ENCODE measurements at regions not wholly inside any gene's neighbourhood (a gene's known extent, or its start where the extent isn't known, plus 50 kb on each side); places are given as distances from the start of the nearest gene placed in this dataset.
"Not testable (repeated sequence)": the region's sequence is repeated elsewhere in the genome, so short reads cannot be mapped to it uniquely, and the experiment has no call there.

DNA sequence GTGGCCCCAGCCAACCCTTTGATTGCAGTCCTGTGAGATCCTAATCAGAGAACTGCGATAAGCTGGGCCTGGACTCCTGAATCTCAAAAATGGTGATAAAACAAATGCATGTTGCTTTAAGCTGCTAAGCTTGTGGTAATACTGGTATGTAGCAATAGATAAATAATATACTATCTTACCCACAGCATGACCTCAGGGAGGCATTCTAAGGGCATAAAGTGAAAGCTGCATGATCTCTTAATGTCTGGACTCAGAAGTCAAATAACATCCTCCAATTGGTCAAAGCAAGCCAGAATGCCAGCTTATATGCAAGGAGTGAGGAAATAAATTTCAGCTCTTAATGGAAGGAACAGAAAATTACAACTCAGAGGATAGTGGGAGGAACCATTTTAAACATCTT is 246.1 kb downstream of the FSIP2 start:
- Histone ChIP-seq H3K36me3 (no peaks in the 10 kb centered on the region), H3K4me1 (no peaks in the 10 kb centered on the region), H3K9ac (no peak overlapping the region), H4K20me1 (no peaks in the 10 kb centered on the region), H3K9me3 (peaks cover 23% of the 10 kb centered on the region), H3K27ac (no peak overlapping the region), H3K4me2 (no peak overlapping the region), H3K4me3 (no peak overlapping the region), H3K27me3 (no peaks in the 10 kb centered on the region)
- TF ChIP-seq Cebpa-rat (IDR thresholded peaks at IDR 0.05), result no peak

DNA sequence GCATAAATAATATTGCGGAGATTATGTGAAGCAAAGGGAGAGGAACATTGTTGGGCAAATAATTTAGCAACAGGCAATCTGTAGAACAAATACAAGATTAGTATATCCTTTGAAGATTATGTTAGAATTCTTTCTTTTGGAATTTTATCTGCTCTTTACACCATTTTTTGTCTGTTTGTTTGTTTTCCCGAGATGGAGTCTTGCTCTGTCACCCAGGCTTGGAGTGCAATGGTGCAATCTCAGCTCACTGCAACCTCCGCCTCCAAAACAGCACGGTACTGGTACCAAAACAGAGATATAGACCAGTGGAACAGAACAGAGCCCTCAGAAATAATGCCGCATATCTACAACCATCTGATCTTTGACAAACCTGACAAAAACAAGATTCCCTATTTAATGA is 250.3 kb downstream of the FSIP2 start:
- not testable (repeated sequence) for H3K27ac ChIP-seq, H3K4me3 ChIP-seq, H3K36me3 ChIP-seq, H3K4me1 ChIP-seq, H4K20me1 ChIP-seq, H3K27me3 ChIP-seq, H3K4me2 ChIP-seq, H3K9ac ChIP-seq
- H3K9me3 ChIP-seq, result peaks cover 17% of the 10 kb centered on the region

DNA sequence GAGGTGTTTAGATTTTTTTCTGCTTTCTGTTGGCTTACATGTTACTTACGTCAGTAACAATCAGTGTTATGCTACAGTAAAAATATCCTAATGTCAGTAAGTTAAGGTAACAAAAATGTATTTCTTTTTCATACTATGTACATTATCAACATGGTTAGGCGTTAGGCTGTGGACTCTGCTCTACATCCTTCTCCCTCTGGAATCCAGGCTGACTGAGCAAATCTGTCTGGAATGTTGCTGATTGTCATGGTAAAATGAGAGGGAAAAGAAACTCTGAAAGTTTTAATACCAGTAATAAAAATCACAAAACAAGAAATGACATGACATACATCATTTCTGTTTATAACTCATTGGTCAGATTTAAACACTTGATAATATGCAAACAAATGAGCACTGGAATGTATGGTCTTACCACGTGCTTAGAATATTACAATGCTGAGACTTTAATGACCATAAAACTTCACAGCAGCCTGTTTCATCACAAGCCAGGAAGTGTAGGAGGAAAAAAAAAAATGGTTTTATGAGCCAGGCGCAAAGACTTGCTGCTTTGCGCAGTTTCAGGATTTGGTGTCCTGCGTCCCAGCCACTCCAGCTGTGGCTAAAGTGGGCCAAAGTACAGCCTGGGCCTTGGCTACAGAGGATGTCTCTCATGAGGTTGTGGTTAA is 252.4 kb downstream of the FSIP2 start:
- no peak overlapping the region for H3K4me2 ChIP-seq
- no peak overlapping the region for H3K4me3 ChIP-seq
- H3K9ac ChIP-seq, result no peak overlapping the region
- TF ChIP-seq Cebpa-rat (IDR thresholded peaks at IDR 0.05), result no peak
- H3K27me3 ChIP-seq, result no peaks in the 10 kb centered on the region
- H3K36me3 ChIP-seq, result 0 out of 2 replicates have a peak, but pooled peaks cover 7% of the 10 kb centered on the region
- peaks cover 14% of the 10 kb centered on the region for H3K9me3 ChIP-seq
- H4K20me1 ChIP-seq, result no peaks in the 10 kb centered on the region
- no peak overlapping the region for H3K27ac ChIP-seq
- no peaks in the 10 kb centered on the region for H3K4me1 ChIP-seq

DNA sequence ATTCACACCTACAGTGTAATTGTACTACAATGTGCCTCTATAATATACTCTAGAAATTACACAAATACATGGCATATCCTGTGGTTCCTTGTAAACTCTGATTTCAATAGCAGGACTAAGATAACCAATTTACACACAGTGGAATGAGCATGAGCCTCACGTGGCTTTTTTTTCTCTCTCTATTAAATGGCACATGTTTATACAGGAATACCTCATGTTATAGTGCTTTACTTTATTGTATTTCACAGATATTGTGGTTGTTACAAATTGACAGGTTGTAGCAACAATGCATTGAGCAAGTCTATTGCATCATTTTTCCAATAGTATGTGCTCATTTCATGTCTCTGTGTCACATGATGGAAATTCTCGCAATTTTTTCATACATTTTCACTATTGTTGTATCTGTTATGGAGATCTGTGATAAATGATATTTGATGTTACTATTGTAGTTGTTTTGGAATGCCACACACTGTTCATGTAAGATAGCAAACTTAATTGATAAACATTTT is 260.0 kb downstream of the FSIP2 start:
- H3K36me3 ChIP-seq, result no peaks in the 10 kb centered on the region; the same call in 1 of the 2 replicates
- H4K20me1 ChIP-seq, result no peaks in the 10 kb centered on the region
- no peak overlapping the region for H3K4me2 ChIP-seq
- H3K9me3 ChIP-seq, result peaks cover 4% of the 10 kb centered on the region; the same call in 1 of the 2 replicates
- TF ChIP-seq Cebpa-rat (IDR thresholded peaks at IDR 0.05), result no peak
- H3K4me1 ChIP-seq, result no peaks in the 10 kb centered on the region
- no peak overlapping the region for H3K4me3 ChIP-seq
- no peak overlapping the region for H3K9ac ChIP-seq
- no peaks in the 10 kb centered on the region for H3K27me3 ChIP-seq
- no peak overlapping the region for H3K27ac ChIP-seq

DNA sequence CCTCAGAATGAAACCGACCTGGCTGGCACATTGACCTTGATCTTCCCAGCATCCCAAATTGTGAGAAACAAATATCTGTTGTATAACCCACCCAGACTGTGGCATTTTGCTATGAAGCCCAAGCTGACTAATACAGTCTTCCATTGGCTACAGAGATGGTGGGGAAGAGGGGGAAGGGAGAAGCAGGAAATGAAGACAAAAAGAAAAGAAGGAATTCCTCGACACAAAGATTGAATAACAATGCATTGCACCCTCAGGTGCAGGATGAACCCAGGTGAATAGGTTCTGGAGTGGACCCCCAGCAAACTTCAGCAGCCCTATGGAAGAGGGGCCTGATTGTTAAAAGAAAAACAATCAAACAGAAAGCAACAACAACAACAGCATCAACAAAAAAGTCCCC is 270.7 kb downstream of the FSIP2 start:
- H3K27me3 ChIP-seq, result no peaks in the 10 kb centered on the region
- no peaks in the 10 kb centered on the region for H4K20me1 ChIP-seq
- H3K36me3 ChIP-seq, result no peaks in the 10 kb centered on the region
- TF ChIP-seq Cebpa-rat (IDR thresholded peaks at IDR 0.05), result no peak
- no peak overlapping the region for H3K4me3 ChIP-seq
- no peaks in the 10 kb centered on the region for H3K4me1 ChIP-seq
- H3K9ac ChIP-seq, result no peak overlapping the region
- no peak overlapping the region for H3K4me2 ChIP-seq
- H3K27ac ChIP-seq, result no peak overlapping the region
- H3K9me3 ChIP-seq, result peaks cover 52% of the 10 kb centered on the region

DNA sequence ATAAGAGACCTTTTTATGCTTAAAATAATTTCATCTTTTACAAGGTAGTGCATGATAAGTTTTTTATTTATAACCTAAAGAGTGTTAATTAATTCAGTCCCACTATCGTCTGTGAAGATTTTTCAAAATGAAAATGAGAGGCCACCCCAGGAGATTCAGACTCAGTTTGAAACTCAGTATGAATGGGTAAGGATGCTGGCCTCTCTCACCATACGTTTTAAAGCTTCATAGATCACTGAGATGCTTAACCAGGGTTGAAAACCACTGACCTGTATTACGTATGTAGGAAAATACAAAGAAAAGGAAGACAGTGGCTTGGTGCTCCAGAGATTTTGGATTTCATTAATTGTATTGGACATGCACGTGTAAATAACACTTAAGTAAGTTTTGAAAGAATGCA is 278.7 kb downstream of the FSIP2 start:
- H3K9me3 ChIP-seq, result peaks cover 23% of the 10 kb centered on the region
- no peak overlapping the region for H3K4me2 ChIP-seq
- H3K9ac ChIP-seq, result no peak overlapping the region
- no peaks in the 10 kb centered on the region for H3K36me3 ChIP-seq
- no peaks in the 10 kb centered on the region for H4K20me1 ChIP-seq
- H3K27ac ChIP-seq, result no peak overlapping the region
- no peaks in the 10 kb centered on the region for H3K4me1 ChIP-seq
- H3K4me3 ChIP-seq, result no peak overlapping the region
- no peaks in the 10 kb centered on the region for H3K27me3 ChIP-seq
- no peak for TF ChIP-seq Cebpa-rat (IDR thresholded peaks at IDR 0.05)

DNA sequence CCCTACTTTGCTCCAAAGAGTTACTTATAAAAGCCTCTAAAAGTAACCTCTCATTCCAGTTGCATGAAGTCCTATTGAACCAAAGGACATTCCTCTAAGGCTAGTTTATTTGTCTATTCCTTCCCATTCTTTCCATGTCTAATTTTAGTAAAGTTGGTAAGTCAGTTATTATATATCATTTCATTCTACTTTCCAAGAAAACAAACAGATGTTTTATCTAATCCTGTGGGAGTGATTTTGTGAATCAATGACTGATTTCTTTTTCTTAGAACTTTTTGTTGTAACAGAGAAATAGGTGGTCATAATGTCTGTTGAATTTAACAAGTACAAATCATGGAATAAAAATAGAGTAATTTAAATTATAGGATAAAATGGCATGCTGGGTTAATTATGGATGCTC is 286.3 kb downstream of the FSIP2 start:
- Histone ChIP-seq H4K20me1 (no peaks in the 10 kb centered on the region), H3K4me2 (no peak overlapping the region), H3K27ac (no peak overlapping the region), H3K9ac (no peak overlapping the region), H3K4me3 (no peak overlapping the region), H3K4me1 (no peaks in the 10 kb centered on the region), H3K9me3 (0 out of 2 replicates have a peak, but pooled peaks cover 5% of the 10 kb centered on the region), H3K27me3 (no peaks in the 10 kb centered on the region), H3K36me3 (no peaks in the 10 kb centered on the region)
- no peak for TF ChIP-seq Cebpa-rat (IDR thresholded peaks at IDR 0.05)

DNA sequence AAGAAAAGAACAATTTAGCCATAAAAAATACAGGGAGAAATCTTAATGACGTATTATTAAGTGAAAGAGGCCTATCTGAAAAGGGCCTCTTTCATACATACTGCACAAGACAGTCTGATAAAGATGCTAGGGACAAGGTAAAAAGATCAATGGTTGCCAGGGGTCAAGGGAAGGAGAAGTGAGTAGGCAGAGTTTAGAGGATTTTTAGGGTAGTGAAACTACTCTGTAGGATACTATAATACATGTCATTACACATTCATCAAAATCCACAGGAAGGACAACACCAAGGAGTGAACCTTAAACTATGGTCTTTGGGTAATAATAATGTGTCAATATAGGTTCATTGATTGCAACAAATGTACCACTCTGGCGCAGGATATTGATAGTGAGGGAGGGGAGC is 289.3 kb downstream of the FSIP2 start:
- Histone ChIP-seq H3K27me3 (no peaks in the 10 kb centered on the region), H3K9ac (no peak overlapping the region), H3K4me1 (peaks cover 1% of the 10 kb centered on the region; the same call in 1 of the 2 replicates), H3K4me3 (no peak overlapping the region), H3K27ac (no peak overlapping the region), H4K20me1 (no peaks in the 10 kb centered on the region), H3K36me3 (no peaks in the 10 kb centered on the region), H3K9me3 (no peaks in the 10 kb centered on the region), H3K4me2 (no peak overlapping the region)
- TF ChIP-seq Cebpa-rat (IDR thresholded peaks at IDR 0.05), result no peak

DNA sequence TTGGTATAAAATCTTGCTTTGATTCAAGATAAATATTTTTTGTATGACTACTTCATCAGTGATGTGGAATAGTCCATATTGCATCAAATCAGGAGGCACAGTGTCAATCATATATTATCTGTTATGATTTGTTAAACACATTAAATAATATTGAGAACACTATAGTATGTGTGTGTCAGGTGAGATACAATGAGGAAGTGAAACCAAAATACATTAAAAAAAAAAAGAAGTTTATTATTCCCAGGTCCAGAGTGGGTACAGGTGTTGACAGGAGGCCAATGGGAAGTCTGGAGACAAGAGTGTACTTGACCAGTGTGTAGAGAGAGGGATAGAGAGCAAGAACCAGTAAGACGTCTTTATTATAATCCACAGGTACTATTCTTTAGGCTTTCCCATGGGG is 292.6 kb downstream of the FSIP2 start:
- Histone ChIP-seq H3K27me3 (no peaks in the 10 kb centered on the region), H4K20me1 (no peaks in the 10 kb centered on the region), H3K4me2 (no peak overlapping the region), H3K9ac (no peak overlapping the region), H3K9me3 (no peaks in the 10 kb centered on the region), H3K27ac (no peak overlapping the region), H3K4me3 (no peak overlapping the region), H3K36me3 (no peaks in the 10 kb centered on the region), H3K4me1 (peaks cover 8% of the 10 kb centered on the region; the same call in 1 of the 2 replicates)
- TF ChIP-seq Cebpa-rat (IDR thresholded peaks at IDR 0.05), result no peak

DNA sequence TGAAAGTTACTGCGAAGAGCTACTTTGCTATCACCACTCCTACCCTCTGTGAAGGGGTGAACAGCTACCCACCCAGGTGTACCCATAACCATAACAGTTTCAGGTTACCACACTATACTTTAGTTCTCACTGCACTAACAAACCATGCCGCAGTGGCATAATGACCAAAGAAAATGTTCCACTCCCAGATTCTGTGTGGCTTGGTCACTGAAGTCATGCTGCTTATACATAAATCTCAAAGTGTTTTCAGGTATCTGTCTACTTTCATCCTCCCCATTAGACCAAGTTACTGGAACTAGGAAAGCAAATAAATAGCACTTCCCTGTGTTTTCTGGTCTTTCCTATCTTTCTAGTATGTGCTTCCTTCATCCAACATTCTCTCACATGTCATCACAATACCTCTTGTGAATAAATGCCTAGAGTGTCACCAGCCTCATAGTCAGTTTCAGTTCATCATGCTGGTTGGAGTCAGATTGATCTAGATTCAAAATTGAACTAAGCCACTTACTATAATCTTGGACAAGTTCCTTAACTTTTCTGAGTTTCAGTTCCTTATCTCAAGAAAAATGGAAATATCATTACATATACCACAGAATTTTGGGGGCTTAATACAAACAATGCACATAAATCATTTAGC is 293.6 kb downstream of the FSIP2 start:
- H3K4me2 ChIP-seq, result no peak overlapping the region
- peaks cover 8% of the 10 kb centered on the region; the same call in 1 of the 2 replicates for H3K4me1 ChIP-seq
- no peaks in the 10 kb centered on the region for H3K36me3 ChIP-seq
- H4K20me1 ChIP-seq, result no peaks in the 10 kb centered on the region
- no peak overlapping the region for H3K4me3 ChIP-seq
- no peaks in the 10 kb centered on the region for H3K9me3 ChIP-seq
- H3K27me3 ChIP-seq, result no peaks in the 10 kb centered on the region
- no peak overlapping the region for H3K27ac ChIP-seq
- H3K9ac ChIP-seq, result no peak overlapping the region
- no peak for TF ChIP-seq Cebpa-rat (IDR thresholded peaks at IDR 0.05)

Data from BLaER1 (cell line).